MM.1S (cell line): ENCODE measurements at regions not wholly inside any gene's neighbourhood (a gene's known extent, or its start where the extent isn't known, plus 50 kb on each side); places are given as distances from the start of the nearest gene placed in this dataset.

Experiments used
- DNase-seq: peaks from one replicate; pipeline ENCODE4 v3.0.0-alpha.2; 2015
- H2AFZ ChIP-seq: fragments of 300-600 bp; sonication (generic); 2 replicates; pipeline ENCODE4 v1.6.0; 2016; ENCODE audit warnings: antibody characterized with exemption, low read length
- H3F3A ChIP-seq: fragments of 300-600 bp; sonication (generic); 2 replicates; pipeline ENCODE4 v1.6.1; 2016; ENCODE audit warnings: mild to moderate bottlenecking, antibody characterized with exemption, low read length, moderate library complexity, mixed read lengths; ENCODE audit not compliant: insufficient read depth
- H3K27ac ChIP-seq: fragments of 300-600 bp; sonication (generic); 2 replicates; pipeline ENCODE4 v1.5.1; 2016; ENCODE audit warnings: mild to moderate bottlenecking, low read length
- H3K27me3 ChIP-seq: fragments of 300-600 bp; sonication (generic); replicated peaks from 2 replicates; pipeline ENCODE4 v1.6.0; 2016; ENCODE audit warnings: low read length; ENCODE audit not compliant: insufficient read depth
- H3K36me3 ChIP-seq: fragments of 300-600 bp; sonication (generic); replicated peaks from 2 replicates; pipeline ENCODE4 v1.6.1; 2016; ENCODE audit warnings: mild to moderate bottlenecking, low read length, mixed read lengths; ENCODE audit not compliant: insufficient read depth
- H3K4me1 ChIP-seq: fragments of 300-600 bp; sonication (generic); 2 replicates; pipeline ENCODE4 v1.6.1; 2016; ENCODE audit warnings: low read length, mixed read lengths
- H3K4me2 ChIP-seq: fragments of 300-600 bp; sonication (generic); 2 replicates; pipeline ENCODE4 v1.6.0; 2016; ENCODE audit warnings: low read depth, low read length
- H3K4me3 ChIP-seq: fragments of 300-600 bp; sonication (generic); 2 replicates; pipeline ENCODE4 v1.5.1; 2016; ENCODE audit warnings: low read length, mixed read lengths
- H3K79me2 ChIP-seq: fragments of 300-600 bp; sonication (generic); 2 replicates; pipeline ENCODE4 v1.6.1; 2016; ENCODE audit warnings: mixed run types, low read length, mixed read lengths
- H3K9ac ChIP-seq: fragments of 300-600 bp; sonication (generic); 2 replicates; pipeline ENCODE4 v1.6.1; 2016; ENCODE audit warnings: low read length, mixed read lengths
- H3K9me2 ChIP-seq: fragments of 300-600 bp; sonication (generic); replicated peaks from 2 replicates; pipeline ENCODE4 v1.6.1; 2016; ENCODE audit warnings: mild to moderate bottlenecking, low read length, mixed read lengths; ENCODE audit not compliant: insufficient read depth
- H3K9me3 ChIP-seq: fragments of 300-600 bp; sonication (generic); replicated peaks from 2 replicates; pipeline ENCODE4 v1.6.1; 2016; ENCODE audit warnings: mild to moderate bottlenecking, low read length, mixed read lengths; ENCODE audit not compliant: insufficient read depth
- H4K20me1 ChIP-seq: fragments of 300-600 bp; sonication (generic); 2 replicates; pipeline ENCODE4 v1.6.1; 2016; ENCODE audit warnings: mild to moderate bottlenecking, low read length, moderate library complexity, mixed read lengths; ENCODE audit not compliant: insufficient read depth
- CTCF ChIP-seq: fragments of 300-600 bp; sonication (generic); IDR thresholded peaks from 2 replicates; pipeline ENCODE4 v1.5.1; 2016; ENCODE audit warnings: antibody characterized with exemption, low read length, mixed read lengths
- EZH2 ChIP-seq: fragments of 300-600 bp; sonication (generic); optimal IDR thresholded peaks from 2 replicates; pipeline ENCODE3; 2017; ENCODE audit warnings: low read depth, mild to moderate bottlenecking, antibody characterized with exemption, low read length, mixed read lengths
- EZH2phosphoT487 ChIP-seq: fragments of 300-600 bp; sonication (generic); IDR thresholded peaks from 2 replicates; pipeline ENCODE4 v1.6.1; 2018; ENCODE audit warnings: antibody characterized with exemption, low read length

DNA sequence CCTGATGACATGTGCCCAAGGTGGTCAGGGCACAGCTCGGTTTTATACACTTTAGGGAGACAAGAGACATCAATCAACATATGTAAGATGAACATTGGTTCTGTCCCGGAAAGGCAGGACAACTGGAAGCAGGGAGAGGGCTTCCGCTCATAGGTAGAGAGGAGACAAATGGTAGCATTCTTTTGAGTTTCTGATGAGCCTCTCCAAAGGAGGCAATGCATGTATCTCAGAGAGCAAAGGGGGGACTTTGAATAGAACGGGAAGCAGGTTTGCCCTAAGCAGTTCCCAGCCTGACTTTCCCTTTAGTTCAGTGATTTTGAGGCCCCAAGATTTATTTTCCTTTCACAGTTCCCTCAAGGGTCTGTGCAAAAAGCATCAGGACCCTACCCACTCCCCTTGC, 172.4 kb upstream of the TNRC6C start:
- Histone ChIP-seq H4K20me1 (no peaks in the 10 kb centered on the region), H3F3A (no peaks in the 10 kb centered on the region), H3K79me2 (no peaks in the 10 kb centered on the region), H3K9me2 (no peaks in the 10 kb centered on the region), H3K27ac (no peak overlapping the region), H3K9ac (no peak overlapping the region), H3K9me3 (no peaks in the 10 kb centered on the region), H3K27me3 (peaks cover 41% of the 10 kb centered on the region), H2AFZ (no peak overlapping the region), H3K4me1 (peaks cover 11% of the 10 kb centered on the region; the same call in 1 of the 2 replicates), H3K36me3 (no peaks in the 10 kb centered on the region), H3K4me3 (no peak overlapping the region), H3K4me2 (no peak overlapping the region)
- no peak for DNase-seq
- TF ChIP-seq EZH2 (no peak), EZH2phosphoT487 (no peak), CTCF (no peak)

DNA sequence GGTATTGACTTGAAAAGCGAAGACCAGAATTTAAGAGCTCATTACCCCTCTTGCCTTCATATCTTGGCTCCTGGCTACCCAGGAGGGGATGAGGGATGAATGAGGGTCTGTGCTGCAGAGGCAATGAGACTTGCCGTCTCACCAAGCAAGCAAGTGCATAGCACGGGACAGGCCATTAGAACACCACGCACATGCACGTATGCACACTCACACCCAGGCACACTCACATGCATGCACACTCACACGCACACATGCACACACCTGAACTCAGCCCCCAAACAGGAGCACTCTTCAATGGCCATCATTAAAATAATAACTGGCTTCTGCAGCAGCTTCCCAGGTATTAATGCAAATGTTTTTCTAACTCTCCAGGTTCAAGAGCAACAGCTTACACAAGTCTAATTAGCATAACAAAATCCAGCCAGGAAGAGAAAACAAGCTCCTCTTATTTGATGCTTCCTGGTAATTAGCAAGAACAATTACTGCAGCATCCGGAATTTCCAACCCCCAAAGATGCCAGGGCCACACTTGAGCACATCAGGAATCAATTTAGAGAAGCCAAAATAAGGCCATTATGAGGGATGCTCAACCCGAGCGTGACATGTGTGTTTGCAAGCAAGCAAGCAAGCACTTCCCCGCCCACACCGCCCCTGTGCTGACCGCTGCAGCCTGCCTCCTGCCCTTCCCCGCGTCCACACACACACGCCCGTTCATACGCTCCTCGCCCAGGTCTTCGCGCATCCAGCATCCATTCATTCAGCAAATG, 171.6 kb upstream of the TNRC6C start:
- Histone ChIP-seq H3K27me3 (peaks cover 46% of the 10 kb centered on the region), H3K79me2 (no peaks in the 10 kb centered on the region)

GRCh38 chr17:77790143-77790829, 168.2 kb upstream of the TNRC6C start:
- Histone ChIP-seq H3K4me3 (no peak overlapping the region), H3K27ac (no peak overlapping the region), H3K4me1 (no peaks in the 10 kb centered on the region), H3K9me3 (no peaks in the 10 kb centered on the region), H3K9me2 (no peaks in the 10 kb centered on the region), H4K20me1 (no peaks in the 10 kb centered on the region), H3K9ac (no peak overlapping the region), H3K36me3 (no peaks in the 10 kb centered on the region), H3F3A (no peaks in the 10 kb centered on the region), H3K79me2 (no peaks in the 10 kb centered on the region), H3K27me3 (peaks cover 64% of the 10 kb centered on the region), H2AFZ (no peak overlapping the region), H3K4me2 (no peak overlapping the region)
- no peak for TF ChIP-seq EZH2
- TF ChIP-seq CTCF: no peak
- no peak for TF ChIP-seq EZH2phosphoT487
- no peak for DNase-seq

More for the DNA sequence above, 171.6 kb upstream of the TNRC6C start:
- H3K9me2 ChIP-seq: no peaks in the 10 kb centered on the region
- no peaks in the 10 kb centered on the region for H3F3A ChIP-seq
- no peaks in the 10 kb centered on the region for H4K20me1 ChIP-seq
- no peak overlapping the region for H3K4me2 ChIP-seq
- H2AFZ ChIP-seq: no peak overlapping the region
- no peak overlapping the region for H3K27ac ChIP-seq
- no peak overlapping the region for H3K4me3 ChIP-seq
- no peak overlapping the region for H3K9ac ChIP-seq
- no peaks in the 10 kb centered on the region for H3K36me3 ChIP-seq
- DNase-seq: no peak
- TF ChIP-seq EZH2 (no peak), CTCF (no peak), EZH2phosphoT487 (no peak)
- no peaks in the 10 kb centered on the region for H3K9me3 ChIP-seq
- peaks cover 11% of the 10 kb centered on the region; the same call in 1 of the 2 replicates for H3K4me1 ChIP-seq
